OCI-LY3 (cell line): ENCODE measurements at regions not wholly inside any gene's neighbourhood (a gene's known extent, or its start where the extent isn't known, plus 50 kb on each side); places are given as distances from the start of the nearest gene placed in this dataset.
"Not testable (repeated sequence)": the region's sequence is repeated elsewhere in the genome, so short reads cannot be mapped to it uniquely, and the experiment has no call there.

Source experiments
- H2AFZ ChIP-seq: fragments of 200-600, 300-600 bp; shearing (Covaris generic); 2 replicates; pipeline ENCODE4 v1.6.0; 2014; ENCODE audit warnings: antibody characterized with exemption, low read depth, low read length
- H3K27ac ChIP-seq: fragments of 200-600, 300-600 bp; sonication (generic); 2 replicates; pipeline ENCODE4 v1.5.1; 2014; ENCODE audit warnings: mild to moderate bottlenecking, low read length, moderate library complexity, mixed read lengths
- H3K27me3 ChIP-seq: fragments of 200-600, 300-600 bp; sonication (generic); 2 replicates; pipeline ENCODE4 v1.6.1; 2014; ENCODE audit warnings: low read depth, low read length, mixed read lengths
- H3K36me3 ChIP-seq: fragments of 200-600, 300-600 bp; sonication (generic); replicated peaks from 2 replicates; pipeline ENCODE3; 2014; ENCODE audit warnings: low read depth, low read length, mixed read lengths
- H3K4me1 ChIP-seq: fragments of 300-600, 200-600 bp; sonication (generic); 2 replicates; pipeline ENCODE4 v1.6.1; 2014; ENCODE audit warnings: low read length, mixed read lengths
- H3K4me2 ChIP-seq: fragments of 200-600, 300-600 bp; sonication (generic); 2 replicates; pipeline ENCODE4 v1.6.1; 2014; ENCODE audit warnings: low read length, mixed read lengths
- H3K4me3 ChIP-seq: fragments of 300-600, 200-600 bp; sonication (generic); 2 replicates; pipeline ENCODE4 v1.5.1; 2014; ENCODE audit warnings: antibody characterized with exemption, mild to moderate bottlenecking, low read length, moderate library complexity
- H3K79me2 ChIP-seq: fragments of 300-600, 200-600 bp; shearing (Covaris generic); 2 replicates; pipeline ENCODE4 v1.6.1; 2014; ENCODE audit warnings: mild to moderate bottlenecking, low read length, mixed read lengths
- H3K9ac ChIP-seq: fragments of 300-600, 200-600 bp; shearing (Covaris generic); 2 replicates; pipeline ENCODE4 v1.6.0; 2014; ENCODE audit warnings: mild to moderate bottlenecking, low read length, moderate library complexity
- H3K9me3 ChIP-seq: fragments of 200-600, 300-600 bp; shearing (Covaris generic); 2 replicates; pipeline ENCODE4 v1.6.1; 2014; ENCODE audit warnings: low read length, mixed read lengths; ENCODE audit not compliant: insufficient read depth
- H4K20me1 ChIP-seq: fragments of 200-600, 300-600 bp; sonication (generic); 2 replicates; pipeline ENCODE4 v1.6.1; 2016; ENCODE audit warnings: low read length, mixed read lengths; ENCODE audit not compliant: insufficient read depth
- CTCF ChIP-seq: fragments of 200-600, 300-600 bp; sonication (generic); IDR thresholded peaks from 2 replicates; pipeline ENCODE4 v1.5.1; 2014; ENCODE audit warnings: antibody characterized with exemption, low read length, low read depth
- EZH2phosphoT487 ChIP-seq: fragments of 200-600 bp; shearing (Covaris generic); IDR thresholded peaks from 2 replicates; pipeline ENCODE4 v1.6.1; 2018; ENCODE audit warnings: antibody characterized with exemption, mixed run types, low read depth

GRCh38 chr4:118557298-118557851, 127.8 kb upstream of the METTL14 start:
- Histone ChIP-seq H3K79me2 (no peaks in the 10 kb centered on the region), H2AFZ (no peak overlapping the region), H4K20me1 (no peaks in the 10 kb centered on the region), H3K27me3 (no peaks in the 10 kb centered on the region), H3K4me1 (no peaks in the 10 kb centered on the region), H3K9me3 (no peaks in the 10 kb centered on the region), H3K4me3 (no peak overlapping the region), H3K9ac (no peak overlapping the region), H3K36me3 (no peaks in the 10 kb centered on the region), H3K27ac (no peak overlapping the region), H3K4me2 (no peak overlapping the region)
- TF ChIP-seq EZH2phosphoT487 (no peak), CTCF (no peak)

DNA sequence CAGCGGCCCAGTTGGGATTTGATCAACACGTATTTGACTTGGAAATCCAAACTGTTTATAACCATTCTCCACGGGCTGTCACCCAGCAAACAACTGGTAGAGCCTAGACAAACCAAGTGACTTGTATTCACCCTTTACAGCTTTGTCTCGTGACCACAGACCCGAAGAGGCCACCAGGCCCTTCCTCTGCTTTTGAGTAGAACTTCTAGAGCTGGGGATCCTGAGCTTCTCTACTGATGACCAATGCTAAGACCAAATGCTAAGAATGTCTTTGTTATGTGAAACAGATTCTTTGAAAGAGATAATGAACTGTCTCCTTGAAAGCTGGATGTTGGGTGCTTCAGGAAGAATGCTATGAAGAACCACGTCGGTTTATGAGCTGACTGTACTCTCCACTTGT, 127.0 kb upstream of the METTL14 start:
- not testable (repeated sequence) for H3K9ac ChIP-seq, H3K27me3 ChIP-seq, H3K4me3 ChIP-seq, H3K27ac ChIP-seq, H3K9me3 ChIP-seq, H4K20me1 ChIP-seq, H3K79me2 ChIP-seq, H3K4me2 ChIP-seq, H2AFZ ChIP-seq, H3K4me1 ChIP-seq, H3K36me3 ChIP-seq

DNA sequence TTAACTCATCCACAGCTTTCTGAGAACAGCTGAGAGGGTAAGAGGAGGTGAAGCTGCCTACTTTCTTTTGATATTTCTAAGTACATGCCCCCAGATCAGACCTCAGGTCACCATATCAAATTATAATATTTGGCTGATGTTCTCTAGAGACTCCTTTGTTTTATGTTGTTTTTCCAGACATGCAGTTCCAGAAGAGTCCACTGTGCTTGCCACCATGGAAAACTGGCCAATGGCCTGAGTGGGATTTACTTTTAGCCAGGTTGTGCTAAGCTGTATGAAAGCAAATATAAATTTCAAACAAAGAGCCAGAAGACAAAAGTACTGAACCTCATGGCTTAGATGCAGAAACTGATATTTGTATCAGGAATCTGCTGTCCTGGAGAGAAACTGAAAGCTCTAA, 123.6 kb upstream of the METTL14 start:
- H3K27ac ChIP-seq, H3K9ac ChIP-seq, H3K79me2 ChIP-seq, H3K4me1 ChIP-seq, H2AFZ ChIP-seq, H3K27me3 ChIP-seq, H3K36me3 ChIP-seq, H3K4me3 ChIP-seq, H3K9me3 ChIP-seq, H4K20me1 ChIP-seq, H3K4me2 ChIP-seq: not testable (repeated sequence)

GRCh38 chr4:118566003-118566513, 119.1 kb upstream of the METTL14 start:
- not testable (repeated sequence) for H3K36me3 ChIP-seq, H3K27ac ChIP-seq, H3K4me1 ChIP-seq, H3K9ac ChIP-seq, H3K9me3 ChIP-seq, H3K79me2 ChIP-seq, H3K4me3 ChIP-seq, H4K20me1 ChIP-seq, H3K27me3 ChIP-seq
- Histone ChIP-seq H3K4me2 (peak overlapping the region; percentile 50), H2AFZ (0 out of 2 replicates have a peak overlapping the region, but pooled peaks have one; percentile 46)

GRCh38 chr4:118572991-118573390, 112.2 kb upstream of the METTL14 start:
- H3K27me3 ChIP-seq, H3K9me3 ChIP-seq, H3K4me2 ChIP-seq, H3K27ac ChIP-seq, H4K20me1 ChIP-seq, H2AFZ ChIP-seq, H3K79me2 ChIP-seq, H3K4me1 ChIP-seq, H3K9ac ChIP-seq, H3K36me3 ChIP-seq, H3K4me3 ChIP-seq: not testable (repeated sequence)

GRCh38 chr4:118574251-118574913, 110.8 kb upstream of the METTL14 start:
- H3K27ac ChIP-seq, H3K4me3 ChIP-seq, H3K79me2 ChIP-seq, H4K20me1 ChIP-seq, H2AFZ ChIP-seq, H3K27me3 ChIP-seq, H3K9me3 ChIP-seq, H3K9ac ChIP-seq, H3K36me3 ChIP-seq, H3K4me2 ChIP-seq, H3K4me1 ChIP-seq: not testable (repeated sequence)

DNA sequence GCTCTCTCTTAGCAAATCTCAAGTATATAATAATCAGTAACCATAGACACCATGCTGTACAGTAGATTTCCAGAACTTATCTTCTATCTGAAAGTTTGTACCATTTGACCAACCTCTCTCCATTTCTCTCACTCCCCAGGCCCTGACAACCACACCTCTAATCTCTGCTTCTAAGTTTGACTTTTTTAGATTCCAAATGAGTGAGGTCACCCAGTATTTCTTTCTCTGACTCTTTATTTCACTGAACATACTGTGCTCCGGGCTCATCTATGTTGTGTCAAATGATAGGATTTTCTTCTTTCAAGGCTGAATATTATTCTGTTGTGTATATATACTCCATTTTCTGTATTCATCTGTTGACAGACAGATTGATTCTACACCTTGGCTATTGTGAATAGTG, 110.1 kb upstream of the METTL14 start:
- H2AFZ ChIP-seq, H4K20me1 ChIP-seq, H3K9me3 ChIP-seq, H3K36me3 ChIP-seq, H3K9ac ChIP-seq, H3K79me2 ChIP-seq, H3K27ac ChIP-seq, H3K27me3 ChIP-seq, H3K4me1 ChIP-seq, H3K4me2 ChIP-seq, H3K4me3 ChIP-seq: not testable (repeated sequence)

DNA sequence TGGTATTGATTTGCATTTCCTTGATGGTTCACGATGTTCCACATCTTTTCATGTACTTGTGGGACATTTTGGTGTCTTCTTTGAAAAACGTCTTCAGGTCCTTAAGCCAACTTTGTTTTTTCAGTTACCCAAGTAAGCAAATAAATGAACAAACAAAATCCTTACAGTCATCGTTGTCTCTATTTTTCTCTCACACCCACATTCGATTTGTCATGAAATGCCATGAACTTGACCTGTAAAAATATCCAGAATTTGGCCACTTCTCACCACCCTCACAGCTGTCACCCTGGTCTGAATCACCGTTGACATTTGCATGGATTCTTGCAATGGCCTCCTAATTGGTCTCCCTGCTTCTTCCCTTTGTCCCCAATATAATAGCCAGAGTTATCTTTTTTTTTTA, 109.5 kb upstream of the METTL14 start:
- H3K4me2 ChIP-seq, H4K20me1 ChIP-seq, H3K9ac ChIP-seq, H3K4me1 ChIP-seq, H3K9me3 ChIP-seq, H3K79me2 ChIP-seq, H2AFZ ChIP-seq, H3K36me3 ChIP-seq, H3K4me3 ChIP-seq, H3K27ac ChIP-seq, H3K27me3 ChIP-seq: not testable (repeated sequence)

GRCh38 chr4:118576709-118577219, 108.4 kb upstream of the METTL14 start:
- H4K20me1 ChIP-seq, H3K27me3 ChIP-seq, H3K9ac ChIP-seq, H2AFZ ChIP-seq, H3K36me3 ChIP-seq, H3K27ac ChIP-seq, H3K79me2 ChIP-seq, H3K4me3 ChIP-seq, H3K4me1 ChIP-seq, H3K9me3 ChIP-seq, H3K4me2 ChIP-seq: not testable (repeated sequence)
